A549 (cell line): ENCODE measurements at regions not wholly inside any gene's neighbourhood (a gene's known extent, or its start where the extent isn't known, plus 50 kb on each side); places are given as distances from the start of the nearest gene placed in this dataset.

Source experiments
- KDM1A ChIP-seq: fragments of 200-600 bp; sonication (generic); IDR thresholded peaks from 2 replicates; pipeline ENCODE4 v1.6.1; 2016; ENCODE audit warnings: low read depth, mild to moderate bottlenecking
- POLR2A ChIP-seq: IDR thresholded peaks from 2 replicates; pipeline ENCODE4 v1.6.1; 2012; ENCODE audit warnings: mild to moderate bottlenecking, low read length
- TF ChIP-seq, protein P1 (sequence below): IDR thresholded peaks from 2 replicates; pipeline ENCODE4 v1.6.1; 2012
- TF ChIP-seq, protein P2 (sequence below): fragments of >200 bp; sonication (Bioruptor Twin); formaldehyde crosslinking; IDR thresholded peaks from 3 replicates; pipeline ENCODE4 v1.5.1; 2016

- TF ChIP-seq KDM1A (no peak), POLR2A (no peak)
- TF ChIP-seq, protein P1, sequence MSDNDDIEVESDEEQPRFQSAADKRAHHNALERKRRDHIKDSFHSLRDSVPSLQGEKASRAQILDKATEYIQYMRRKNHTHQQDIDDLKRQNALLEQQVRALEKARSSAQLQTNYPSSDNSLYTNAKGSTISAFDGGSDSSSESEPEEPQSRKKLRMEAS = no peak
- TF ChIP-seq, protein P2, sequence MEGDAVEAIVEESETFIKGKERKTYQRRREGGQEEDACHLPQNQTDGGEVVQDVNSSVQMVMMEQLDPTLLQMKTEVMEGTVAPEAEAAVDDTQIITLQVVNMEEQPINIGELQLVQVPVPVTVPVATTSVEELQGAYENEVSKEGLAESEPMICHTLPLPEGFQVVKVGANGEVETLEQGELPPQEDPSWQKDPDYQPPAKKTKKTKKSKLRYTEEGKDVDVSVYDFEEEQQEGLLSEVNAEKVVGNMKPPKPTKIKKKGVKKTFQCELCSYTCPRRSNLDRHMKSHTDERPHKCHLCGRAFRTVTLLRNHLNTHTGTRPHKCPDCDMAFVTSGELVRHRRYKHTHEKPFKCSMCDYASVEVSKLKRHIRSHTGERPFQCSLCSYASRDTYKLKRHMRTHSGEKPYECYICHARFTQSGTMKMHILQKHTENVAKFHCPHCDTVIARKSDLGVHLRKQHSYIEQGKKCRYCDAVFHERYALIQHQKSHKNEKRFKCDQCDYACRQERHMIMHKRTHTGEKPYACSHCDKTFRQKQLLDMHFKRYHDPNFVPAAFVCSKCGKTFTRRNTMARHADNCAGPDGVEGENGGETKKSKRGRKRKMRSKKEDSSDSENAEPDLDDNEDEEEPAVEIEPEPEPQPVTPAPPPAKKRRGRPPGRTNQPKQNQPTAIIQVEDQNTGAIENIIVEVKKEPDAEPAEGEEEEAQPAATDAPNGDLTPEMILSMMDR = no peak
These were observed 53.2 kb upstream of the USPL1 start for GRCh38 chr13:30564489-30564888.
